Iris pigment epithelial cell (primary cell): ENCODE measurements at regions not wholly inside any gene's neighbourhood (a gene's known extent, or its start where the extent isn't known, plus 50 kb on each side); places are given as distances from the start of the nearest gene placed in this dataset.

Experiments used
- DNase-seq: peaks from one replicate; pipeline ENCODE4 v3.0.0-alpha.2; 2011; ENCODE audit warnings: low read depth

GRCh38 chrX:20522420-20522819, 255.7 kb upstream of the RPS6KA3 start:
- peak; percentile 53 for DNase-seq

GRCh38 chrX:20521222-20521621, 254.5 kb upstream of the RPS6KA3 start:
- DNase-seq = peak; percentile 85

- no peak for DNase-seq
Observed at GRCh38 chrX:20519826-20520225, 253.1 kb upstream of the RPS6KA3 start.

- no peak for DNase-seq
Observed at GRCh38 chrX:20519146-20519545, 252.4 kb upstream of the RPS6KA3 start.

- DNase-seq = peak; percentile 17
Observed at GRCh38 chrX:20517565-20517964, 250.9 kb upstream of the RPS6KA3 start.

GRCh38 chrX:20515841-20516461, 249.2 kb upstream of the RPS6KA3 start:
- DNase-seq = peak; percentile 90

GRCh38 chrX:20514358-20514757, 247.6 kb upstream of the RPS6KA3 start:
- DNase-seq = peak; percentile 76

GRCh38 chrX:20513185-20513584, 246.5 kb upstream of the RPS6KA3 start:
- DNase-seq = no peak

GRCh38 chrX:20511792-20512191, 245.1 kb upstream of the RPS6KA3 start:
- DNase-seq = no peak

- no peak for DNase-seq
Observed at GRCh38 chrX:20507901-20508620, 241.4 kb upstream of the RPS6KA3 start.

- no peak for DNase-seq
Observed at GRCh38 chrX:20506739-20507138, 240.0 kb upstream of the RPS6KA3 start.

GRCh38 chrX:20500949-20501348, 234.2 kb upstream of the RPS6KA3 start:
- no peak for DNase-seq

GRCh38 chrX:20500171-20500865, 233.6 kb upstream of the RPS6KA3 start:
- DNase-seq = no peak

- no peak for DNase-seq
Observed at GRCh38 chrX:20499763-20500162, 233.1 kb upstream of the RPS6KA3 start.

GRCh38 chrX:20498851-20499635, 232.3 kb upstream of the RPS6KA3 start:
- peak; percentile 41 for DNase-seq

- DNase-seq = no peak
Observed at GRCh38 chrX:20495575-20495974, 228.9 kb upstream of the RPS6KA3 start.

GRCh38 chrX:20488473-20488872, 221.8 kb upstream of the RPS6KA3 start:
- DNase-seq = no peak

- peak; percentile 41 for DNase-seq
Observed at GRCh38 chrX:20487227-20487626, 220.5 kb upstream of the RPS6KA3 start.

GRCh38 chrX:20481632-20482031, 214.9 kb upstream of the RPS6KA3 start:
- no peak for DNase-seq

GRCh38 chrX:20479896-20480295, 213.2 kb upstream of the RPS6KA3 start:
- DNase-seq = no peak

- no peak for DNase-seq
Observed at GRCh38 chrX:20479048-20479447, 212.3 kb upstream of the RPS6KA3 start.

- DNase-seq = no peak
Observed at GRCh38 chrX:20477836-20478524, 211.3 kb upstream of the RPS6KA3 start.
